ENCODE measurements at regions not wholly inside any gene's neighbourhood (a gene's known extent, or its start where the extent isn't known, plus 50 kb on each side); places are given as distances from the start of the nearest gene placed in this dataset.
"Not testable (repeated sequence)": the region's sequence is repeated elsewhere in the genome, so short reads cannot be mapped to it uniquely, and the experiment has no call there.

GRCh38 chr6:156687789-156688619 is 89.2 kb upstream of the ARID1B start:
- DNase-seq = no peak

DNA sequence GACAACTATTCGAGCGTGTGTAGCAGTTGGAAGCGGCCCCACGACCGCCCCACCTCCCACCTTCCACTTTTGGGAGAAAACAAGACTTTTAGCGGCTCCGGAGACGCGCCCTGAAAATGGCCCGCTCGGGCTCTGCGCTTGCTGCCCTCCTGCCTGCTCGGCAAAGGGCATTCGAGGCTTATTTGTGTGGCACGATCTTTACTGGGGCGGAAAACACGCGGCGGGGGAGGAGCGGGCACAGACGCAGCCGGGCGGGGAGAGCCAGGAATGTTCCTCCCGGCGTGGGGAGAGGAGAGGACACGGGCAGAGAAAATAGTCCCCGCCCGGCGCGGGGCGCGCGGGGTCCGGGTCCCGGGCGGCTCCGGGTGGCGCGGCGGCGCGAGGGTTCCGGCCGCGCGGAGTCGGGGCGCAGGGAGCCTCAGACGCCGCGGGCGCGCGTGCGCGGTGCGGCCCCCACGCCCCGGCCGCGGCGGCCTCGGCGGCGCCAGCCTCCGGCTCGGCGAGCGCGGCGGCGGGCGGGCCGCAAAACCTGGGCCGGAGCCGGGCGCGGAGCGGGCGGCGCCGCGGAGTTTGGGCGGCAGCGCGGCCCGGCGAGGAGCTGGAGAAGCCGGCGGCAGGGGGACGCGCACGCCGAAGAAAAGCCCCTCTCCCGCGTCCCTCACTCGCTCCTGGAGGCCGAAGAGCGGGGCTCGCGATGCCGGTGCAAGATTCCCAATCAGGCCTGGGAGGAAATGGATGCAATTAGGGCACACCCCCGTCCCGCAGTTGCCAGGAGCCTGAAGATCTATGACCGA is 90.0 kb upstream of the ARID1B start:
- no peak for DNase-seq

DNA sequence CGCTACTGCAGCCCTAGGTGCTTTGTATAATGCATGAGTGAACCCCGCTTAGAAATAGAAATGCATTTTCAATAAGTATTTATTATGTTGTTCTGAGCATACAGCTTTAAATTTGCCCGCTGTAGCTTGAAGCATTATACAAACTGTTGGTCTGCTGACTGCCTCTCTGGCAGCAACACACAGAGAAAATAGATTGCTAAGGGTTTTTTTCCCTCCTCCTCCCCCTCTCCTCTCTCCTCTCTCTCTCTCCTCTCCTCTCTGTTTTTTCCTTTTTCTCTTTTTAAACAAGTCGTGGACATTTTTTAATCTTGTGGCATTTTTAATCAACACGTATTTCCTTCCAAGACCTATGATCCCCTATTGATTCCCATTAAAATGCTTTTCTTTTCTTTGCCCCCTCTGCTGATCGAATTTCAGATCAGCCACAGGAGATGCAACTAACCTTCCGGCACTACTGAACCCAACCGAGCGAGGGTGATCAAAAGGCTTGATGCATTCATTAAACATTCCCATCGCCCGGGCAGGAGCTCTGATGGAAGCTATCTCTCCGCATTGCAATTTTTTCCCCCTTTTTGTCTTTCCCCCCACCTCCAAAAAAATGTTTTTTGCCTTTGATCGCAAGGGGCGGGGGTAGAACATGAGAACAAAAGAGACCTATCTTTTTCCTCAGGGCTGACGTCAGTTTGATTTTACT is 90.7 kb upstream of the ARID1B start:
- no peak for DNase-seq

DNA sequence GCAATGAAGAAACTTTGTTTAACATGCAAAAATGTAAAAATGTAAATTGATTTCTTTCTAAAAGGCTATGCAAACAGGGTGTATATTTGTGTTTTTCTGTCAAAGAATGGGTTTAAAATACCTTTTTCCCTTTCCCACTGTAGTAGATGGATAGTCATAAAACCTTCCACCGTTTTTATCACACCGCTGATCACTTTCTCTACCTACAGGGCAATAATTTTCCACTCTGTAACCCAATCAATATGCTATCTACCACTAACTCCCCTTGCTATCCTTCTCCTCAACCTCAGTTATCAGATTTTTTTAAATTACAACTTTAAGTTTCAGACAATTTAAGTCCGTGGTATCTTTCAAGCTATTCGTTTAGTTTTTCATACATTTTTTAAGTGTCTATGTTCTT is 91.4 kb upstream of the ARID1B start:
- no peak for DNase-seq

DNA sequence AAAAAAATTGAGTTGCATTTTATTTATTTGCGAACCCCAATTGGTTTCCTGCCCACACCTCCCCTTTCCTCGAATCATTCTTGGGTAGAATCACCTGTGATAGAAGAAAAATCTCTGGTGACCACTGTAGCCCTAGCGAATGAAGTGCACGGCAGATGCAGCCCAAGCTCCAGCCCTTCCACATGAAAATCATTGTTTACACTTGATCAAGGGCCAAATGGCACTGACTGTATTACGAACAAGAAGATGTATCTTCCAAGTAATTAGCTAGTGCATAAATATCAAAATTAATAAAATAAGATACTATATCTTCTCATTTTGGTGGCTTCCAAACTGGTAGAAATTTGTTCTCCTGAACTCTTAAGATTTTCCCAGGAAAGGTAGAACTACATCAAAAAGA is 93.4 kb upstream of the ARID1B start:
- no peak for DNase-seq

- no peak for DNase-seq
These were observed 100.5 kb upstream of the ARID1B start for GRCh38 chr6:156676721-156677120.

GRCh38 chr6:156674197-156674596 is 103.0 kb upstream of the ARID1B start:
- no peak for DNase-seq

- DNase-seq = not testable (repeated sequence)
These were observed 107.1 kb upstream of the ARID1B start for GRCh38 chr6:156670097-156670496.

GRCh38 chr6:156662025-156662445 is 115.1 kb upstream of the ARID1B start:
- no peak for DNase-seq

GRCh38 chr6:156660389-156660788 is 116.8 kb upstream of the ARID1B start:
- no peak for DNase-seq

GRCh38 chr6:156659822-156660198 is 117.4 kb upstream of the ARID1B start:
- DNase-seq = no peak

GRCh38 chr6:156658966-156659821 is 118.0 kb upstream of the ARID1B start:
- DNase-seq = no peak

GRCh38 chr6:156658186-156658965 is 118.8 kb upstream of the ARID1B start:
- no peak for DNase-seq

- DNase-seq = no peak
These were observed 119.9 kb upstream of the ARID1B start for GRCh38 chr6:156657296-156657695.

DNA sequence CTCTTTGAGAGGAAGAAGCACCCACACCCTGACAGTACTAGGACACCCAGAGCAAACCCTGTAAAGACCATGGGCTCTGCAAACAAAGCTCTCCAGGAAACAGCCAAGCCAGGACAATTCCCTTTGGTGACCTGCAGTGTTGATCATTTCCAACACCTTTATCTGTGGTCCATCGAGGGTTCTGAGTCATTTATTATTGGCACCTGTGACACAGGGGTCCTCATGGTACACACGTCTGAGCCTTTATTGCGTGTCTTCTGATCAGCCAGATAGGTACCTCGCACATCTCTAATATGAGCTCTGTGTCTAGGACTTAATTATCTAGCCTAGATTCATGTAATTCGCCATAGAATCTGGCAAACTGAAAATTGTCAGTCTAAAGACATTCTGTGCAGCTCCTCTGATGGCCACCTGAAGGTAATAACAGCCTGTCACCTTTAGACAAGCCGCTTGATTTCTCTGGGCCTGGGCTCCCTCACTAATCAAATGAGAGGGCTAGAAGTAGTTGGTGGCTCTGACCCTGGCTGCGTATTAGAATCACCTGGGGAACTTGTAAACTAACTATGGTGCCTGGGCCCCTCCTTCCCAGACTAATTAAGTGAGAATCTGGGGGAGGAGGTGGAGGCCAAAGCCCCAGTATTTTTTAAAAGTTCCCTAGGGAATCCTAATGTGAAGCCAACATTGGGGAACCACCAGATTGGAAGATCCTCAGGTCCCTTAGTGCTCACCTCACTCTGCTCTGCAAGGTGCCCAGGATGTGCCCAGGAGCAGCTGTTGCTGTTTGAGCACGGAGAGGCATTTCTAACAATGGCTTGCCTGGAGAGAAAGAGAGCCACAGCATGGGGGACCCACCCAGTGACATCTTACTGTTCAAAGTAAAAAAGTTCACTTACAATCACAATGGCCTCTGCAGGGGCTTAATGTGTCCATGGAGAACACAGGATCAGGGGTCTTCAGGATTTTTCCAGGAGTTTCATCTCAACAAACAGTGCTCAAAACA is 122.0 kb upstream of the ARID1B start:
- DNase-seq = no peak

DNA sequence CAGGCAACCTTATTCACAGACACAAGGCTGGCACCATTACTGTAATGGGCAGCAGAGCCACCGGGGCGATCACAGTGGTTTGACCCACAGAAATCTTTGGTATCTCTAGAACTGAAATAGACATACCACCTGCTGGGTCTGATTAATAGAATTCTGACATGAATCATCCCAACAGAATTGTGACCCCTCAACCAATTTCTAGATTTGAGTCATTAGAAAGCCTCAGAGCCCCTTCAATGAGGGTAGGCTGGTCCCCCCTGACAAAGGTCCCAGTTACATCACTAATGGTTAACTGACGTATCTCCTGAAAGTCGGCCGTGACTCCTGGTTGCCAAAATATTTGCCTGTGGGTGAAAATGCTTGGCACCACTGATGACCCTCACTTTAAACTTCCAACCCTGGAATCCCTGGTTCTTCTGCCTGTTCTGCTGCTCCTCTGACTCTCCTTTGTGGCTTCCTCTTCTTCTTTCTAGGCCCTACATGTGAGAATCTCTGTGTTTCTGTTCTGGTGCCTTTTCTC is 124.9 kb upstream of the ARID1B start:
- DNase-seq = no peak

GRCh38 chr6:156651486-156651885 is 125.7 kb upstream of the ARID1B start:
- no peak for DNase-seq

- DNase-seq = no peak
These were observed 126.2 kb upstream of the ARID1B start for GRCh38 chr6:156650896-156651390.

GRCh38 chr6:156648616-156649015 is 128.6 kb upstream of the ARID1B start:
- no peak for DNase-seq

DNA sequence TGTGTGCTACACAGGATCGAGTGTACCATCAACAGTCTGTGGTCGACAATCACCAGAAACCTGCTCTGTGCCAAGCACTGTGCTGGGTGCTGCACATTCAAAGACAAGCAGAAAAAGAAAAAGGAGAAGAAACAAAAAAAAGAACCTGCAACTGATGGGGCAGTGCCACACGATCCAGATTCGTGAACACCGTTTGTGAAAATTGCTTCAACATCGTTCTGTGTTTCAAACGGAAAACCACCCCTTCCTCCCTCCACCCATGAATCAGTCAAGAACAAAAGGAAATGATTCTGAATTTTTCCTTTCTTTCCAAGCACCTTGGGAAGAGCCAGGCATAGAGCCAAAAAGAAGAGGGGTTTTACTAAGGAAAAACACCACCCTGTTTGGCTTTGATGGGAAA is 129.2 kb upstream of the ARID1B start:
- DNase-seq = no peak

All from SIG-M5 (cell line).